SJSA1 (cell line): ENCODE measurements at regions not wholly inside any gene's neighbourhood (a gene's known extent, or its start where the extent isn't known, plus 50 kb on each side); places are given as distances from the start of the nearest gene placed in this dataset.

Experiments used
- DNase-seq, 2 experiments: peaks; one replicate each; pipeline ENCODE4 v3.0.0-alpha.2; 2015 to 2020; ENCODE audit warnings: low spot score in 2 of 2, low read depth in 1 of 2
- H3K27ac ChIP-seq: fragments of 250-450 bp; sonication (Bioruptor Pico); 2 replicates; pipeline ENCODE4 v1.5.1; 2020; ENCODE audit warnings: mild to moderate bottlenecking, moderate library complexity
- H3K27me3 ChIP-seq: fragments of 250-450 bp; sonication (Bioruptor Pico); replicated peaks from 2 replicates; pipeline ENCODE4 v1.5.1; 2020; ENCODE audit warnings: mild to moderate bottlenecking, moderate library complexity
- H3K36me3 ChIP-seq: fragments of 250-450 bp; sonication (Bioruptor Pico); 2 replicates; pipeline ENCODE4 v1.5.1; 2020; ENCODE audit warnings: mild to moderate bottlenecking
- H3K4me1 ChIP-seq: fragments of 250-450 bp; sonication (Bioruptor Pico); replicated peaks from 2 replicates; pipeline ENCODE4 v1.6.1; 2021; ENCODE audit warnings: mild to moderate bottlenecking
- H3K4me3 ChIP-seq: fragments of 250-450 bp; sonication (Bioruptor Pico); 2 replicates; pipeline ENCODE4 v1.5.1; 2020; ENCODE audit warnings: mild to moderate bottlenecking
- H3K9me3 ChIP-seq: fragments of 250-450 bp; sonication (Bioruptor Pico); replicated peaks from 2 replicates; pipeline ENCODE4 v1.5.1; 2020; ENCODE audit warnings: mild to moderate bottlenecking

GRCh38 chr10:128972036-128972405 lies 495.0 kb upstream of the MGMT start:
- H3K4me3 ChIP-seq: no peak overlapping the region
- H3K36me3 ChIP-seq: no peaks in the 10 kb centered on the region
- H3K27ac ChIP-seq: no peak overlapping the region
- H3K9me3 ChIP-seq: peaks cover 7% of the 10 kb centered on the region; the same call in 1 of the 2 replicates
- H3K27me3 ChIP-seq: no peaks in the 10 kb centered on the region
- no peak for DNase-seq
- H3K4me1 ChIP-seq: no peaks in the 10 kb centered on the region

GRCh38 chr10:128973221-128973620 lies 493.8 kb upstream of the MGMT start:
- no peaks in the 10 kb centered on the region for H3K27me3 ChIP-seq
- no peaks in the 10 kb centered on the region for H3K36me3 ChIP-seq
- DNase-seq: no peak
- H3K27ac ChIP-seq: no peak overlapping the region
- peaks cover 12% of the 10 kb centered on the region; the same call in 1 of the 2 replicates for H3K9me3 ChIP-seq
- H3K4me3 ChIP-seq: no peak overlapping the region
- H3K4me1 ChIP-seq: no peaks in the 10 kb centered on the region

- no peak overlapping the region for H3K4me3 ChIP-seq
- H3K36me3 ChIP-seq: no peaks in the 10 kb centered on the region
- H3K27ac ChIP-seq: no peak overlapping the region
- 0 out of 2 replicates have a peak, but pooled peaks cover 11% of the 10 kb centered on the region for H3K9me3 ChIP-seq
- DNase-seq: no peak
- H3K4me1 ChIP-seq: no peaks in the 10 kb centered on the region
- H3K27me3 ChIP-seq: no peaks in the 10 kb centered on the region
Measured at GRCh38 chr10:128976856-128977255, 490.2 kb upstream of the MGMT start.

GRCh38 chr10:128978211-128978610 lies 488.8 kb upstream of the MGMT start:
- no peaks in the 10 kb centered on the region for H3K36me3 ChIP-seq
- no peaks in the 10 kb centered on the region for H3K4me1 ChIP-seq
- H3K9me3 ChIP-seq: 0 out of 2 replicates have a peak, but pooled peaks cover 10% of the 10 kb centered on the region
- no peak overlapping the region for H3K27ac ChIP-seq
- no peak overlapping the region for H3K4me3 ChIP-seq
- H3K27me3 ChIP-seq: no peaks in the 10 kb centered on the region
- no peak for DNase-seq

- Histone ChIP-seq H3K27me3 (no peaks in the 10 kb centered on the region), H3K27ac (no peak overlapping the region), H3K4me1 (no peaks in the 10 kb centered on the region), H3K36me3 (no peaks in the 10 kb centered on the region), H3K9me3 (0 out of 2 replicates have a peak, but pooled peaks cover 10% of the 10 kb centered on the region), H3K4me3 (no peak overlapping the region)
- no peak for DNase-seq
Measured at GRCh38 chr10:128979405-128979804, 487.6 kb upstream of the MGMT start.

- Histone ChIP-seq H3K4me1 (no peaks in the 10 kb centered on the region), H3K4me3 (no peak overlapping the region), H3K36me3 (no peaks in the 10 kb centered on the region), H3K27me3 (no peaks in the 10 kb centered on the region), H3K27ac (no peak overlapping the region), H3K9me3 (peaks cover 10% of the 10 kb centered on the region; the same call in 1 of the 2 replicates)
- DNase-seq: no peak
Measured at GRCh38 chr10:128981251-128981650, 485.8 kb upstream of the MGMT start.

- Histone ChIP-seq H3K27me3 (no peaks in the 10 kb centered on the region), H3K9me3 (peaks cover 10% of the 10 kb centered on the region; the same call in 1 of the 2 replicates), H3K4me1 (no peaks in the 10 kb centered on the region), H3K4me3 (no peak overlapping the region), H3K36me3 (no peaks in the 10 kb centered on the region), H3K27ac (no peak overlapping the region)
- DNase-seq: no peak
Measured at GRCh38 chr10:128981881-128982615, 485.0 kb upstream of the MGMT start.

GRCh38 chr10:128982616-128982915 lies 484.5 kb upstream of the MGMT start:
- Histone ChIP-seq H3K4me3 (no peak overlapping the region), H3K27me3 (no peaks in the 10 kb centered on the region), H3K9me3 (peaks cover 10% of the 10 kb centered on the region; the same call in 1 of the 2 replicates), H3K4me1 (no peaks in the 10 kb centered on the region), H3K27ac (no peak overlapping the region), H3K36me3 (no peaks in the 10 kb centered on the region)
- no peak for DNase-seq

GRCh38 chr10:128985036-128985435 lies 482.0 kb upstream of the MGMT start:
- Histone ChIP-seq H3K9me3 (peaks cover 10% of the 10 kb centered on the region; the same call in 1 of the 2 replicates), H3K27me3 (no peaks in the 10 kb centered on the region), H3K36me3 (no peaks in the 10 kb centered on the region), H3K4me1 (no peaks in the 10 kb centered on the region), H3K27ac (no peak overlapping the region), H3K4me3 (no peak overlapping the region)
- DNase-seq: peak in 1 of 2 experiments; percentile 13

- H3K4me3 ChIP-seq: no peak overlapping the region
- H3K27me3 ChIP-seq: no peaks in the 10 kb centered on the region
- no peak overlapping the region for H3K27ac ChIP-seq
- no peaks in the 10 kb centered on the region for H3K36me3 ChIP-seq
- no peaks in the 10 kb centered on the region for H3K4me1 ChIP-seq
- no peak for DNase-seq
- peaks cover 11% of the 10 kb centered on the region; the same call in 1 of the 2 replicates for H3K9me3 ChIP-seq
Measured at GRCh38 chr10:128990986-128991385, 476.1 kb upstream of the MGMT start.

GRCh38 chr10:128992770-128993169 lies 474.3 kb upstream of the MGMT start:
- H3K36me3 ChIP-seq: no peaks in the 10 kb centered on the region

GRCh38 chr10:128993443-128993842 lies 473.6 kb upstream of the MGMT start:
- Histone ChIP-seq H3K9me3 (peaks cover 7% of the 10 kb centered on the region; the same call in 1 of the 2 replicates), H3K4me1 (no peaks in the 10 kb centered on the region), H3K4me3 (no peak overlapping the region), H3K36me3 (no peaks in the 10 kb centered on the region), H3K27ac (no peak overlapping the region), H3K27me3 (no peaks in the 10 kb centered on the region)
- DNase-seq: no peak

More at GRCh38 chr10:128992770-128993169, 474.3 kb upstream of the MGMT start:
- Histone ChIP-seq H3K4me3 (no peak overlapping the region), H3K27me3 (no peaks in the 10 kb centered on the region), H3K9me3 (peaks cover 10% of the 10 kb centered on the region; the same call in 1 of the 2 replicates), H3K27ac (no peak overlapping the region), H3K4me1 (no peaks in the 10 kb centered on the region)
- DNase-seq: no peak

GRCh38 chr10:128993911-128994538 lies 473.0 kb upstream of the MGMT start:
- Histone ChIP-seq H3K27me3 (no peaks in the 10 kb centered on the region), H3K36me3 (no peaks in the 10 kb centered on the region), H3K4me1 (no peaks in the 10 kb centered on the region), H3K9me3 (peaks cover 5% of the 10 kb centered on the region; the same call in 1 of the 2 replicates), H3K4me3 (no peak overlapping the region), H3K27ac (no peak overlapping the region)
- DNase-seq: no peak

- DNase-seq: no peak
- Histone ChIP-seq H3K36me3 (no peaks in the 10 kb centered on the region), H3K27ac (no peak overlapping the region), H3K27me3 (no peaks in the 10 kb centered on the region), H3K4me1 (no peaks in the 10 kb centered on the region), H3K4me3 (no peak overlapping the region), H3K9me3 (0 out of 2 replicates have a peak, but pooled peaks cover 5% of the 10 kb centered on the region)
Measured at GRCh38 chr10:128994598-128995143, 472.4 kb upstream of the MGMT start.
